COLO829 (cell line): ENCODE measurements at regions not wholly inside any gene's neighbourhood (a gene's known extent, or its start where the extent isn't known, plus 50 kb on each side); places are given as distances from the start of the nearest gene placed in this dataset.

ENCODE experiments used
- DNase-seq: peaks from one replicate; pipeline ENCODE4 v3.0.0; 2012; ENCODE audit warnings: low spot score

DNA sequence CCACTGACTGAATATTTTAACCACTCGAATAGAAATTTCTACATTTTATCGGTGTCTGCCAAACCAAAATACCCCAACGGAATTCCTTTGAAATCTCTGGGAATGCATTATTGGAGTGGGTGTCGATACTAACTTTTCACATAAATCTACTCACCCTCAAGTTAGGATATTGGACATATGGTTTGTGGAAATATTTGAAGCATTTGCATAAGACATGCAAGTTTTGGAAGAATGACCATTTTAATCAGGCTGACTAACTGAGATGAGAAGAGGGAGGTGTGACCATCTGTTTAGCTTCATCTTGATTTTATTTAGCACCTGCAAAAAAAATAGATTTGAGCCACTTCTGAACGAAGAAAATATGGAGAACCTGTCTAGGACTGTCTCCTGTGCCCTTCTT is 61.2 kb downstream of the KLF6 start:
- no peak for DNase-seq

- DNase-seq: no peak
Observed at GRCh38 chr10:3720228-3721019, 64.6 kb downstream of the KLF6 start.

- DNase-seq: no peak
Observed at GRCh38 chr10:3719024-3719843, 65.8 kb downstream of the KLF6 start.

GRCh38 chr10:3716093-3716492 is 68.9 kb downstream of the KLF6 start:
- DNase-seq: no peak

DNA sequence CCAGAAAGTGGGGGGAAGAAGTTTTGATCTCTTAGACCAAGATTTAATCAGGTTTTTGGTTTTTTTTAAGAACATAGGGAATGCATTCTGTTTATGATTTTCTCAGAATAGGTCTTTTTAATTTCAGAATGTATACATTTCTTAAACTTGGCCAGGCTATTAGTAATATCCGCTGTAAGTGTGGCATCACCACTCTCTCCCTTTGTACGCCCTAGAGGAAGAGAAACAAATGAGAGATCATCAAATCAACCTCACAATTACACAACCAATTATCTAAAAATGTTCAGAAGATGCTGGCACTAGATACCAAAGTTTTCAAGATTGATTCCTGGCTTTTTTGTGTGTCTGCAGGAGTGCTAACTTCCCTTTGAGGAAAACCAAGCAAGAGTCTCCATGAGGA is 70.0 kb downstream of the KLF6 start:
- DNase-seq: no peak

- DNase-seq: no peak
Observed at GRCh38 chr10:3714531-3714930, 70.5 kb downstream of the KLF6 start.

GRCh38 chr10:3712707-3713106 is 72.3 kb downstream of the KLF6 start:
- DNase-seq: no peak

- no peak for DNase-seq
Observed at GRCh38 chr10:3711918-3712317, 73.1 kb downstream of the KLF6 start.

- no peak for DNase-seq
Observed at GRCh38 chr10:3710764-3711163, 74.2 kb downstream of the KLF6 start.

GRCh38 chr10:3709456-3710060 is 75.5 kb downstream of the KLF6 start:
- DNase-seq: no peak

DNA sequence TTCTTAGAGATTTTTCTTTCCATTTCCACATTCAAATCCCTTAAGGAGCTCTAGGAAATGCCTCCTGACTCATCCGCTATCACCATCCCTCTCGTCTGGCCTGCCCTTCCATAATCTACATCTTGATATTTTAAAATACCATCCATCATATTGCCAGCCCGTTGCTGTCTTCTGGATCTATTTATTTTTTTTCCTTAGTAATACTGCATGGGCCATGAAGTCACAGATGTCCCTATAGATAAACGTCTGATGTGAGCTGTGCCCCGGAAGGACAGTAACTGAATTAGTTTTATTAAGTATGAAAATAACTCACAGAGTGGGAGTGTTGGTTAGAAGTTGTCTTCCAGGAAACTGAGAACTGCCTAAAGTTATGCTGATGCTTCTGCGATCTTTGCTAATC is 76.2 kb downstream of the KLF6 start:
- no peak for DNase-seq

- no peak for DNase-seq
Observed at GRCh38 chr10:3704565-3705325, 80.3 kb downstream of the KLF6 start.

DNA sequence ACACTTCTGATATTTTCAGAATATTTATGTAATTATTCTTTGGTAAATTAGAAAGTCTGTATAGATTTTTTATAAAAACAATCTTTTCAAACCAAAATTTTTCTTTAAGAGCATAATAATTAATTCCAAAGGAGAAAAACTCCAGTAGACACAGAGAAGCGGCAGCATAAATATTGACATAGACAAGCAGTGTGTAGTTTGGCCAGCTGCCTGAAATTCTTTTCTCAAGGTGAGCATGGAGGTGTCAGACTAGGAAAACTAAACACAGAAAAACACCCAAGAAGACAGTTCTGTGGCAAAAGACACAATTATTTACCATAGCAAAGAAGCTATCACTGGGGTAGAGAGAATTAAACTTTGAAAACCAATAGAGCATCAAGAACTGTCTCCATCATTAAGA is 82.4 kb downstream of the KLF6 start:
- no peak for DNase-seq

DNA sequence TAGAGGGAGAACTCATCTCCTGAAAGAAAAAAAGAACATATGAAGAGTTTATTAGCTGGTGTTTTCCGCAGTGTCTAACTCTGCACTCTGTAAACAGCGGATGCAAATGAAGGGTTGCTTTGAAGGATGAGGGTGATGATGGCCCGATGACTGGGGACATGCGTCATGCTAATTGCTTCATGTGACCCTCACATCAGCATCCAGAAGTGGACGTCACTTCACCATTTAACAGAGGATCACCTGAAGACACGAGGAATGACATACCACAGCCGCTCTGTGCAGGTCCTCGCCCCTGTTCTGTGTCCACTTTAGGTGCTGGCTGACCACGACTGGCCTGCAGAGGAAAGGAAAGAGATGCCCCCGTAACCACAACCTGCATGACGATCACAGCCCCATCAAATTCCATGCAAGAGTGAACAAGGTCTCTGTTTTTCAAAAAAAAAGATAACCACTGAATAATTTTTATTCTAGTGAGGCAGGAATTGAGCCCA is 82.9 kb downstream of the KLF6 start:
- no peak for DNase-seq

GRCh38 chr10:3701491-3701890 is 83.5 kb downstream of the KLF6 start:
- no peak for DNase-seq

- DNase-seq: no peak
Observed at GRCh38 chr10:3700531-3701076, 84.4 kb downstream of the KLF6 start.

- no peak for DNase-seq
Observed at GRCh38 chr10:3699916-3700315, 85.1 kb downstream of the KLF6 start.

DNA sequence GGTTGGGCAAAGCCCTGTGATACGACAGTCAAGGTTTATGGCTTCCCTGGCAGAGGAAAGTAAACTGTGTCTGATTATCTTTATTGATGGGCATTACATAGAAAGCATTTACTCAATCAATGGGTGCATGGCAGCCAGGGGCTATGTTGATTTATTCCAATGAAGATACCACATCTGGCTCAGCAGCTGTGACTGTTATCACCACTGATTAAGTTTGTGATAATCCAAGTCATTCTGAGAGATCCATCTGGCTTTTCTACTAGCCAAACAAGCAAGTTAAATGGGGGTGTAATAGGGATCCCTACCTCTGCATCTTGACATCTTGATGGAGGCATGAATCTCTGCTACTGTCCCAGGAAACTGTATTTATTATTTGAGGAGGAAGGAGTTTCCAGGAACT is 86.7 kb downstream of the KLF6 start:
- DNase-seq: no peak

DNA sequence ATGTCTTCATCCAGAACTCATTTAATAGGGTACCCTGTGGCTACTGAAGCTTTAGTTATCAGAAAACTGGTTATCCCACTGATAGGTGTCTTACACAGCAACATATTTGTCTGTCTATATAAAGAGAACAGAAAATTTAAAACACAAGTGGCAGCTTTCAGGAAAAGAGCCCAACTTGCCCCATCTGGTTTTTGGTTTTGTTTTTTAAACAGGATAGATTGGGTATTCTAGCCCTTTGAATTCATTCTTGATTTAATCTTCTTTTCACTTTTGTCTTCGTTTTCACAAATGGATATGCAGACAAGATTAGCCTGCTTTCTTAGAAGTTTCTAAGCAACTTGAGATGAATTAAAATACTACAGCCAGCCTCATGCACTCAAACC is 91.3 kb downstream of the KLF6 start:
- DNase-seq: no peak

- DNase-seq: no peak
Observed at GRCh38 chr10:3693022-3693697, 91.8 kb downstream of the KLF6 start.

DNA sequence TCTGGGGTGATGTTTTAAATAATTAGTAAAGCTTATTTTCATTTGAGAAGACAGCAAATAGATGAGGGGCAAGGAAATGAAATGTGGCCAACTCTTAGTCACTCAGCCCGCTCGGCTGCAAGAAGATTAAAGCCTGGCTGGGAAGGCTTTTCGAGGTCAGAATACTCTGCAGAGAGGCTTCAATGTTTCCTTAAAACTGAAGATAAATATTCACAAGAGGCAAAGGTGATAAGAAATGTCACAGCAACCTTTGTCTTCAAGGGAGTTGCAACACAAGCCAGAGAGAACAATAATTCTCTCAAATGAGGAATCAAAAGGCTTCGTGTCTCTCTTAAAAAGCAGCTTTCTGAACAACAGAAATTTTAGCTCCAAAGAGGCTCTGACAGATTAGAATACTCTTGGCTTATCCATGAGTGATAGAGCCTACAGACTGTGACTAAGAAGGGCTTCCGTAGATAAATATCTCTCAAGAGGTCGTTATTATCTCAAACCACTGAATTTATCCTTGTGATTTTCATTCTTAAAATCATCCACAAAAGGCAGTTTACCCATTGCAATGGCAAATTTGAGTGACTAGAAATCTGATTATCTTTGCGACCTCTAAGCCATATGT is 92.5 kb downstream of the KLF6 start:
- no peak for DNase-seq
